ENCODE measurements at regions not wholly inside any gene's neighbourhood (a gene's known extent, or its start where the extent isn't known, plus 50 kb on each side); places are given as distances from the start of the nearest gene placed in this dataset.

DNA sequence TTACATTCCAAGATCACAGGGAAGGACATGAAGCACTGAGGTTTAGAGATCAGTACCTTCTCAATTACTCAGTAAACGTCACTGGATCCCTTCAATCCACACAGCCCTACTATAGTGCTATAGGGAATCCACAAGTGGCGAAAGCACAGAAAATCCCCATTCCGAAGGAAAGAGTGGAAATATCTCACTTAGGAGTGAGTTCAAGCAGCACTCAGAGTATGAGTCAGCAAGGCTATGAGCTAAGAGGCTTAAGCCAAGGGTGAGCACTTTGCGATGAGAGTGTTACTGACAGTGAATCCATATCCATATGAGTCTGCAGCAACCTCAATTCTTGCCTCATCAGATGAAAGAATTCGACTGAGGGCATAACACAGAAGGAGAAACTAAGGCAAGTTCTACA lies 165.1 kb downstream of the VSIG4 start:
- H2AFZ ChIP-seq (ENCODE audit: low read depth, low read length), result no peak overlapping the region
- H3K4me3 ChIP-seq (ENCODE audit: insufficient read depth, low read depth, low read length), result no peak overlapping the region
- no peak for TF ChIP-seq EZH2 (IDR thresholded peaks at IDR 0.05; ENCODE audit: insufficient read depth, low read length)
- TF ChIP-seq, protein P1, sequence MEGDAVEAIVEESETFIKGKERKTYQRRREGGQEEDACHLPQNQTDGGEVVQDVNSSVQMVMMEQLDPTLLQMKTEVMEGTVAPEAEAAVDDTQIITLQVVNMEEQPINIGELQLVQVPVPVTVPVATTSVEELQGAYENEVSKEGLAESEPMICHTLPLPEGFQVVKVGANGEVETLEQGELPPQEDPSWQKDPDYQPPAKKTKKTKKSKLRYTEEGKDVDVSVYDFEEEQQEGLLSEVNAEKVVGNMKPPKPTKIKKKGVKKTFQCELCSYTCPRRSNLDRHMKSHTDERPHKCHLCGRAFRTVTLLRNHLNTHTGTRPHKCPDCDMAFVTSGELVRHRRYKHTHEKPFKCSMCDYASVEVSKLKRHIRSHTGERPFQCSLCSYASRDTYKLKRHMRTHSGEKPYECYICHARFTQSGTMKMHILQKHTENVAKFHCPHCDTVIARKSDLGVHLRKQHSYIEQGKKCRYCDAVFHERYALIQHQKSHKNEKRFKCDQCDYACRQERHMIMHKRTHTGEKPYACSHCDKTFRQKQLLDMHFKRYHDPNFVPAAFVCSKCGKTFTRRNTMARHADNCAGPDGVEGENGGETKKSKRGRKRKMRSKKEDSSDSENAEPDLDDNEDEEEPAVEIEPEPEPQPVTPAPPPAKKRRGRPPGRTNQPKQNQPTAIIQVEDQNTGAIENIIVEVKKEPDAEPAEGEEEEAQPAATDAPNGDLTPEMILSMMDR (IDR thresholded peaks at IDR 0.05; ENCODE audit: insufficient read depth, low read depth, low read length), result no peak
- H3K27me3 Mint-ChIP-seq (ENCODE audit: low read depth, unreplicated experiment), result no peaks in the 10 kb centered on the region
- FAIRE-seq (no peak), DNase-seq (ENCODE audit: low read depth) (no peak)
- H3K27ac Mint-ChIP-seq (ENCODE audit: unreplicated experiment), result no peak overlapping the region
- H3K9me3 Mint-ChIP-seq (ENCODE audit: unreplicated experiment), result peaks cover 2% of the 10 kb centered on the region
- H3K36me3 Mint-ChIP-seq (ENCODE audit: low read depth, unreplicated experiment), result no peaks in the 10 kb centered on the region
- H3K4me1 Mint-ChIP-seq (ENCODE audit: low read depth, unreplicated experiment), result peaks cover 1% of the 10 kb centered on the region
- H4K20me1 ChIP-seq (ENCODE audit: insufficient read depth, low read length), result no peaks in the 10 kb centered on the region
- H3K36me3 ChIP-seq (ENCODE audit: insufficient read depth, low read length), result no peaks in the 10 kb centered on the region
- no peaks in the 10 kb centered on the region for H3K4me1 ChIP-seq (ENCODE audit: insufficient read depth, low read length)
- H3K9me3 ChIP-seq (ENCODE audit: insufficient read depth, low read depth, low read length), result no peaks in the 10 kb centered on the region
- no peak overlapping the region for H3K4me3 Mint-ChIP-seq (ENCODE audit: unreplicated experiment)
- no peak overlapping the region for H3K9ac ChIP-seq (ENCODE audit: low read length)
- no peak overlapping the region for H3K4me2 ChIP-seq (ENCODE audit: low read length)
- no peaks in the 10 kb centered on the region for H3K79me2 ChIP-seq (ENCODE audit: insufficient read depth, low read length)
- H3K27me3 ChIP-seq (ENCODE audit: insufficient read depth, low read length), result no peaks in the 10 kb centered on the region
- no peak overlapping the region for H3K27ac ChIP-seq (ENCODE audit: low read depth, low read length)

DNA sequence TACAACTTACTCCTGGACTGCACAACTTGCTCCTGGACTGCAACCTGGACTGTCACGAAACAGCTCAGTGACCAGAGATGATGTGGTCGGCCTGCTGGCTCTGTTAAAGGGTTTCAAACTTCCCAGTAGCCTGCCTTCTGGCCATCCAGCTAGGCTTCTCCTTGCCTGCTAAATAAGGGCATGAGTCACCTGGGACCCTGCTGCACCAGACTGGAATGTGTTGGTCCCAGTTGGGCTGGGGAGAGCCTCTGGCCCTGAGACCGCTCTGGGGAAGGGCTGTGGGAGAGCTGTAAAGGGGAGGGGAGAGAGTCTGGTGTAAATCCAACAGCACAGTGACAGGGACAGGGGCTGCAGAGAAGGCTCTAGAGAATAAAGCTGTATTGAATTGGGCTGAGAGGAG lies 165.8 kb downstream of the VSIG4 start:
- no peak overlapping the region for H3K27ac Mint-ChIP-seq (ENCODE audit: unreplicated experiment)
- peaks cover 2% of the 10 kb centered on the region for H3K9me3 Mint-ChIP-seq (ENCODE audit: unreplicated experiment)
- Histone ChIP-seq H3K79me2 (ENCODE audit: insufficient read depth, low read length) (no peaks in the 10 kb centered on the region), H2AFZ (ENCODE audit: low read depth, low read length) (no peak overlapping the region), H3K27me3 (ENCODE audit: insufficient read depth, low read length) (no peaks in the 10 kb centered on the region), H3K4me1 (ENCODE audit: insufficient read depth, low read length) (no peaks in the 10 kb centered on the region), H4K20me1 (ENCODE audit: insufficient read depth, low read length) (no peaks in the 10 kb centered on the region), H3K27ac (ENCODE audit: low read depth, low read length) (no peak overlapping the region), H3K4me2 (ENCODE audit: low read length) (no peak overlapping the region), H3K36me3 (ENCODE audit: insufficient read depth, low read length) (no peaks in the 10 kb centered on the region), H3K9me3 (ENCODE audit: insufficient read depth, low read depth, low read length) (no peaks in the 10 kb centered on the region), H3K4me3 (ENCODE audit: insufficient read depth, low read depth, low read length) (no peak overlapping the region), H3K9ac (ENCODE audit: low read length) (no peak overlapping the region)
- H3K36me3 Mint-ChIP-seq (ENCODE audit: low read depth, unreplicated experiment), result no peaks in the 10 kb centered on the region
- no peaks in the 10 kb centered on the region for H3K27me3 Mint-ChIP-seq (ENCODE audit: low read depth, unreplicated experiment)
- DNase-seq (ENCODE audit: low read depth) (no peak), FAIRE-seq (no peak)
- no peak for TF ChIP-seq EZH2 (IDR thresholded peaks at IDR 0.05; ENCODE audit: insufficient read depth, low read length)
- TF ChIP-seq, protein P1 (IDR thresholded peaks at IDR 0.05; ENCODE audit: insufficient read depth, low read depth, low read length), result no peak
- no peak overlapping the region for H3K4me3 Mint-ChIP-seq (ENCODE audit: unreplicated experiment)
- H3K4me1 Mint-ChIP-seq (ENCODE audit: low read depth, unreplicated experiment), result peaks cover 1% of the 10 kb centered on the region

DNA sequence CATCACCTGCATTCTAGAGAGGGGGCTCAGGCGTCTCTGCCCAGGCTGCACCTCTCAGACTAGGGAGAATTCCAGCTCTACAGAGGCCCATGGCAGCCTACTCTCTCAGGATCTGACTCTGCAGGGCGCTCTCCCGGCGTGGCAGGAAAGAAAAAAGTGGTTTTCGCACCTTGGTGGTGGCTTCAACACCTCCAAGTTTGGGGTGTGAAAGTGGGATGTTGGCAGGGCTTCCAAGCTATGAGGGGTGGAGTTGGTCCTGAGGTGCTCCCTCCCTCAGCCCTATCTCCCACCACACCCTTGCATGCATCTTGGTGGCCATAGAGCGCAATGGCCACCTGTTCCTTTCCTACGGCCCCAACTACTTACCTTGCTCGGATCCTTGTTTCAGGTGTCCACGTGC lies 166.5 kb downstream of the VSIG4 start:
- H3K9ac ChIP-seq (ENCODE audit: low read length), result no peak overlapping the region
- H3K4me1 ChIP-seq (ENCODE audit: insufficient read depth, low read length), result no peaks in the 10 kb centered on the region
- FAIRE-seq, result no peak
- DNase-seq (ENCODE audit: low read depth), result no peak
- no peak overlapping the region for H2AFZ ChIP-seq (ENCODE audit: low read depth, low read length)
- H3K4me3 Mint-ChIP-seq (ENCODE audit: unreplicated experiment), result no peak overlapping the region
- no peaks in the 10 kb centered on the region for H4K20me1 ChIP-seq (ENCODE audit: insufficient read depth, low read length)
- H3K4me3 ChIP-seq (ENCODE audit: insufficient read depth, low read depth, low read length), result no peak overlapping the region
- no peaks in the 10 kb centered on the region for H3K9me3 ChIP-seq (ENCODE audit: insufficient read depth, low read depth, low read length)
- H3K4me2 ChIP-seq (ENCODE audit: low read length), result no peak overlapping the region
- H3K36me3 ChIP-seq (ENCODE audit: insufficient read depth, low read length), result no peaks in the 10 kb centered on the region
- no peak overlapping the region for H3K27ac Mint-ChIP-seq (ENCODE audit: unreplicated experiment)
- no peaks in the 10 kb centered on the region for H3K79me2 ChIP-seq (ENCODE audit: insufficient read depth, low read length)
- H3K9me3 Mint-ChIP-seq (ENCODE audit: unreplicated experiment), result peaks cover 2% of the 10 kb centered on the region
- TF ChIP-seq, protein P1 (IDR thresholded peaks at IDR 0.05; ENCODE audit: insufficient read depth, low read depth, low read length), result no peak
- TF ChIP-seq EZH2 (IDR thresholded peaks at IDR 0.05; ENCODE audit: insufficient read depth, low read length), result no peak
- H3K27ac ChIP-seq (ENCODE audit: low read depth, low read length), result no peak overlapping the region
- no peaks in the 10 kb centered on the region for H3K27me3 ChIP-seq (ENCODE audit: insufficient read depth, low read length)
- H3K36me3 Mint-ChIP-seq (ENCODE audit: low read depth, unreplicated experiment), result no peaks in the 10 kb centered on the region
- peaks cover 1% of the 10 kb centered on the region for H3K4me1 Mint-ChIP-seq (ENCODE audit: low read depth, unreplicated experiment)
- no peaks in the 10 kb centered on the region for H3K27me3 Mint-ChIP-seq (ENCODE audit: low read depth, unreplicated experiment)
